ENCODE measurements at regions not wholly inside any gene's neighbourhood (a gene's known extent, or its start where the extent isn't known, plus 50 kb on each side); places are given as distances from the start of the nearest gene placed in this dataset.

GRCh38 chr21:21605521-21605920, 607.3 kb downstream of the NCAM2 start:
- no peak for DNase-seq

- DNase-seq, result no peak
Measured at GRCh38 chr21:21606041-21606440, 607.8 kb downstream of the NCAM2 start.

- peak; percentile 88 for DNase-seq
Measured at GRCh38 chr21:21612466-21612865, 614.3 kb downstream of the NCAM2 start.

GRCh38 chr21:21614966-21615365, 616.8 kb downstream of the NCAM2 start:
- DNase-seq, result no peak

GRCh38 chr21:21622460-21623234, 624.4 kb downstream of the NCAM2 start:
- no peak for DNase-seq

GRCh38 chr21:21624674-21625073, 626.5 kb downstream of the NCAM2 start:
- peak; percentile 72 for DNase-seq

GRCh38 chr21:21631961-21632360, 633.8 kb downstream of the NCAM2 start:
- DNase-seq, result peak; percentile 2

GRCh38 chr21:21632926-21633325, 634.7 kb downstream of the NCAM2 start:
- no peak for DNase-seq

- DNase-seq, result no peak
Measured at GRCh38 chr21:21661741-21662140, 663.5 kb downstream of the NCAM2 start.

- peak; percentile 17 for DNase-seq
Measured at GRCh38 chr21:21662776-21663175, 664.6 kb downstream of the NCAM2 start.

- no peak for DNase-seq
Measured at GRCh38 chr21:21664871-21665270, 666.7 kb downstream of the NCAM2 start.

- no peak for DNase-seq
Measured at GRCh38 chr21:21666689-21667088, 668.5 kb downstream of the NCAM2 start.

- DNase-seq, result no peak
Measured at GRCh38 chr21:21668198-21668597, 670.0 kb downstream of the NCAM2 start.

- DNase-seq, result no peak
Measured at GRCh38 chr21:21673959-21674358, 675.8 kb downstream of the NCAM2 start.

GRCh38 chr21:21675601-21676000, 677.4 kb downstream of the NCAM2 start:
- DNase-seq, result no peak

- peak; percentile 80 for DNase-seq
Measured at GRCh38 chr21:21682172-21682571, 684.0 kb downstream of the NCAM2 start.

- peak; percentile 28 for DNase-seq
Measured at GRCh38 chr21:21688889-21689288, 690.7 kb downstream of the NCAM2 start.

- DNase-seq, result peak; percentile 19
Measured at GRCh38 chr21:21690068-21690665, 692.0 kb downstream of the NCAM2 start.

- peak; percentile 81 for DNase-seq
Measured at GRCh38 chr21:21712748-21713520, 714.7 kb downstream of the NCAM2 start.

GRCh38 chr21:21713651-21714180, 715.5 kb downstream of the NCAM2 start:
- DNase-seq, result peak; percentile 18

GRCh38 chr21:21714426-21714825, 716.2 kb downstream of the NCAM2 start:
- DNase-seq, result peak; percentile 95

GRCh38 chr21:21715266-21715969, 717.2 kb downstream of the NCAM2 start:
- DNase-seq, result peak; percentile 95

- DNase-seq, result peak; percentile 63
Measured at GRCh38 chr21:21722731-21723130, 724.5 kb downstream of the NCAM2 start.

Data from fibroblast of skin of scalp (primary cell).